ENCODE measurements at regions not wholly inside any gene's neighbourhood (a gene's known extent, or its start where the extent isn't known, plus 50 kb on each side); places are given as distances from the start of the nearest gene placed in this dataset.
A peak's percentile ranks its signal among the peaks of the same experiment; 100 is the strongest.

- WGBS, 10 experiments = 0 to 80% (median 57%) methylated on average over 1 to 5 of the region's 7 CpGs; no CpG with 5 or more reads in 3 of the 10 experiments
Observed at GRCh38 chr17:79188685-79189084, 114.1 kb downstream of the ENGASE start.

GRCh38 chr17:79188048-79188447, 113.4 kb downstream of the ENGASE start:
- Histone ChIP-seq H3K4me1 (replicated peaks in 1 of 2) (peaks cover 6 to 17% of the 10 kb centered on the region in 2 donors), H3K27ac (no peak overlapping the region), H3K4me3 (no peak overlapping the region)
- 0 to 30% methylated on average over 3 to 4 of the region's 14 CpGs; no CpG with 5 or more reads in 8 of the 10 experiments for WGBS, 10 experiments
- ATAC-seq (replicated peaks in 6 of 8) = peak; percentile 28 to 71 (median 38)
- in situ Hi-C loops (cut with MboI; ENCODE audit: low pct_unique_long_range_greater_than_20kb in 2 of 9, low sequenced_read_pairs in 9 of 9, unreplicated experiment in 9 of 9) = loop anchor here in 7 of 9 experiments (10.0 to 25.0 kb wide), 2 partner anchors 199 to 207 kb away; no protein-coding TSS in a partner anchor

More at GRCh38 chr17:79188685-79189084, 114.1 kb downstream of the ENGASE start:
- in situ Hi-C loops (cut with MboI; ENCODE audit: low pct_unique_long_range_greater_than_20kb in 2 of 9, low sequenced_read_pairs in 9 of 9, unreplicated experiment in 9 of 9) = loop anchor here in 7 of 9 experiments (10.0 to 25.0 kb wide), 2 partner anchors 199 to 206 kb away; no protein-coding TSS in a partner anchor
- no peak overlapping the region for H3K4me3 ChIP-seq
- no peak overlapping the region for H3K27ac ChIP-seq
- H3K4me1 ChIP-seq (replicated peaks in 1 of 2) = peaks cover 6 to 20% of the 10 kb centered on the region in 2 donors
- no peak for ATAC-seq (replicated peaks in 6 of 8)

- Histone ChIP-seq H3K27ac (no peak overlapping the region), H3K4me1 (replicated peaks in 1 of 2) (peaks cover 2 to 9% of the 10 kb centered on the region in 2 donors), H3K4me3 (no peak overlapping the region)
- WGBS, 10 experiments = 10 to 93% (median 63%) methylated on average over 1 to 8 of the region's 12 CpGs; no CpG with 5 or more reads in 5 of the 10 experiments
- in situ Hi-C loops (cut with MboI; ENCODE audit: low pct_unique_long_range_greater_than_20kb in 2 of 9, low sequenced_read_pairs in 9 of 9, unreplicated experiment in 9 of 9) = loop anchor here in 7 of 9 experiments (10.0 to 25.0 kb wide), 2 partner anchors 200 to 208 kb away; no protein-coding TSS in a partner anchor
- ATAC-seq (replicated peaks in 6 of 8) = no peak
Observed at GRCh38 chr17:79187186-79187585, 112.6 kb downstream of the ENGASE start.

- H3K4me1 ChIP-seq (replicated peaks in 1 of 2) = peaks cover 2% of the 10 kb centered on the region in 2 donors
- H3K4me3 ChIP-seq = no peak overlapping the region
- in situ Hi-C loops (cut with MboI; ENCODE audit: low pct_unique_long_range_greater_than_20kb in 2 of 9, low sequenced_read_pairs in 9 of 9, unreplicated experiment in 9 of 9) = loop anchor here in 7 of 9 experiments (10.0 to 25.0 kb wide), 2 partner anchors 201 to 208 kb away; no protein-coding TSS in a partner anchor
- WGBS, 10 experiments = 17 to 80% (median 70%) methylated on average over 1 to 2 of the region's 10 CpGs; no CpG with 5 or more reads in 5 of the 10 experiments
- no peak overlapping the region for H3K27ac ChIP-seq
- no peak for ATAC-seq (replicated peaks in 6 of 8)
Observed at GRCh38 chr17:79186406-79186805, 111.8 kb downstream of the ENGASE start.

- Histone ChIP-seq H3K4me3 (no peak overlapping the region), H3K27ac (no peak overlapping the region), H3K4me1 (replicated peaks in 1 of 2) (peaks cover 0 to 2% of the 10 kb centered on the region in 2 donors)
- no peak for ATAC-seq (replicated peaks in 6 of 8)
- WGBS, 10 experiments = 0 to 100% (median 20%) methylated on average over 1 to 4 of the region's 4 CpGs; no CpG with 5 or more reads in 1 of the 10 experiments
- in situ Hi-C loops (cut with MboI; ENCODE audit: low pct_unique_long_range_greater_than_20kb in 2 of 9, low sequenced_read_pairs in 9 of 9, unreplicated experiment in 9 of 9) = loop anchor here in 7 of 9 experiments (10.0 to 25.0 kb wide), 2 partner anchors 202 to 209 kb away; no protein-coding TSS in a partner anchor
Observed at GRCh38 chr17:79185671-79186070, 111.0 kb downstream of the ENGASE start.

GRCh38 chr17:79184219-79184618, 109.6 kb downstream of the ENGASE start:
- WGBS, 10 experiments = 0 to 70% (median 58%) methylated on average over 2 to 5 of the region's 10 CpGs; no CpG with 5 or more reads in 6 of the 10 experiments
- peak overlapping the region in 4 of 5 donors; percentile 27 to 43 (median 38) for H3K4me3 ChIP-seq
- no peak overlapping the region for H3K27ac ChIP-seq
- H3K4me1 ChIP-seq (replicated peaks in 1 of 2) = peaks cover 0 to 2% of the 10 kb centered on the region in 2 donors
- in situ Hi-C loops (cut with MboI; ENCODE audit: low pct_unique_long_range_greater_than_20kb in 2 of 9, low sequenced_read_pairs in 9 of 9, unreplicated experiment in 9 of 9) = loop anchor here in 7 of 9 experiments (10.0 to 25.0 kb wide), 2 partner anchors 203 to 211 kb away; no protein-coding TSS in a partner anchor
- ATAC-seq (replicated peaks in 6 of 8) = no peak

- H3K27ac ChIP-seq = no peak overlapping the region
- peaks cover 0 to 2% of the 10 kb centered on the region in 2 donors for H3K4me1 ChIP-seq (replicated peaks in 1 of 2)
- in situ Hi-C loops (cut with MboI; ENCODE audit: low pct_unique_long_range_greater_than_20kb in 2 of 9, low sequenced_read_pairs in 9 of 9, unreplicated experiment in 9 of 9) = loop anchor here in 7 of 9 experiments (10.0 to 25.0 kb wide), 2 partner anchors 204 to 211 kb away; no protein-coding TSS in a partner anchor
- WGBS, 10 experiments = 0 to 2% methylated on average over 1 to 10 of the region's 93 CpGs; no CpG with 5 or more reads in 8 of the 10 experiments
- ATAC-seq (replicated peaks in 6 of 8) = peak in 7 of 8 experiments; percentile 49 to 90 (median 86)
- peak overlapping the region; percentile 21 to 43 (median 36) for H3K4me3 ChIP-seq
Observed at GRCh38 chr17:79183293-79184158, 108.9 kb downstream of the ENGASE start.

- no CpG with 5 or more reads among the region's 43 CpGs for WGBS, 10 experiments
- in situ Hi-C loops (cut with MboI; ENCODE audit: low pct_unique_long_range_greater_than_20kb in 2 of 9, low sequenced_read_pairs in 9 of 9, unreplicated experiment in 9 of 9) = loop anchor here in 7 of 9 experiments (10.0 to 25.0 kb wide), 2 partner anchors 204 to 212 kb away; no protein-coding TSS in a partner anchor
- peak overlapping the region; percentile 21 to 43 (median 36) for H3K4me3 ChIP-seq
- no peak for ATAC-seq (replicated peaks in 6 of 8)
- H3K4me1 ChIP-seq (replicated peaks in 1 of 2) = no peaks in the 10 kb centered on the region
- H3K27ac ChIP-seq = no peak overlapping the region
Observed at GRCh38 chr17:79183043-79183292, 108.3 kb downstream of the ENGASE start.

GRCh38 chr17:79182176-79183042, 107.8 kb downstream of the ENGASE start:
- Histone ChIP-seq H3K4me3 (peak overlapping the region in 4 of 5 donors; percentile 27 to 43 (median 38)), H3K27ac (no peak overlapping the region), H3K4me1 (replicated peaks in 1 of 2) (no peaks in the 10 kb centered on the region)
- no peak for ATAC-seq (replicated peaks in 6 of 8)
- 0% methylated on average over 1 of the region's 68 CpGs; no CpG with 5 or more reads in 9 of the 10 experiments for WGBS, 10 experiments
- in situ Hi-C loops (cut with MboI; ENCODE audit: low pct_unique_long_range_greater_than_20kb in 2 of 9, low sequenced_read_pairs in 9 of 9, unreplicated experiment in 9 of 9) = loop anchor here in 7 of 9 experiments (10.0 to 25.0 kb wide), 2 partner anchors 205 to 212 kb away; no protein-coding TSS in a partner anchor

GRCh38 chr17:79180358-79181005, 105.9 kb downstream of the ENGASE start:
- in situ Hi-C loops (cut with MboI; ENCODE audit: low pct_unique_long_range_greater_than_20kb in 2 of 9, low sequenced_read_pairs in 9 of 9, unreplicated experiment in 9 of 9) = loop anchor here in 7 of 9 experiments (10.0 to 25.0 kb wide), 2 partner anchors 207 to 214 kb away; no protein-coding TSS in a partner anchor
- ATAC-seq (replicated peaks in 6 of 8) = no peak
- Histone ChIP-seq H3K4me1 (replicated peaks in 1 of 2) (no peaks in the 10 kb centered on the region), H3K4me3 (no peak overlapping the region), H3K27ac (no peak overlapping the region)
- 45 to 100% (median 79%) methylated on average over 2 to 10 of the region's 20 CpGs; no CpG with 5 or more reads in 2 of the 10 experiments for WGBS, 10 experiments

- no peak for ATAC-seq (replicated peaks in 6 of 8)
- Histone ChIP-seq H3K4me3 (no peak overlapping the region), H3K4me1 (replicated peaks in 1 of 2) (no peaks in the 10 kb centered on the region), H3K27ac (no peak overlapping the region)
- WGBS, 10 experiments = 40 to 100% (median 90%) methylated on average over 1 to 8 of the region's 16 CpGs; no CpG with 5 or more reads in 5 of the 10 experiments
- in situ Hi-C loops (cut with MboI; ENCODE audit: low pct_unique_long_range_greater_than_20kb in 2 of 9, low sequenced_read_pairs in 9 of 9, unreplicated experiment in 9 of 9) = loop anchor here in 4 of 9 experiments (25.0 kb wide), 1 partner anchor 208 kb away; no protein-coding TSS in a partner anchor
Observed at GRCh38 chr17:79179334-79179733, 104.7 kb downstream of the ENGASE start.
